ENCODE measurements at regions not wholly inside any gene's neighbourhood (a gene's known extent, or its start where the extent isn't known, plus 50 kb on each side); places are given as distances from the start of the nearest gene placed in this dataset.

DNA sequence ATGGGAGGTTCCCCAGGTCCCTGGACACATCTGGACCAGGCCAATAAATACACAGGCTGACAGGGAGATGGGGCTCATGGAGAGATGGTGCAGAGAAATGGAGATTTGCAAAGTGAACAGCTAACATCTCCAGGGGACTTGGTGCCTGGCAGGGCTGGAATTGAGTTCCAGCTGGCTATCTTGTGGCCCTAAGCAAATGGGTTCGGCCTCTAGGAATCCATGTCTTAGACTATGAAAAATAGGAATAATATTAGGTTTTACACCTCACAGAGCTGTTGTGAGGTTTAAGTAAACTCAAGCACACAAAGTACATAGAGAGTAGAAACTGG lies 82.9 kb upstream of the SPATA12 start:
- peaks cover 12% of the 10 kb centered on the region for H3K4me1 ChIP-seq (replicated peaks)
- no peaks in the 10 kb centered on the region for H3K36me3 ChIP-seq
- H3K27me3 ChIP-seq (replicated peaks) = no peaks in the 10 kb centered on the region
- no peaks in the 10 kb centered on the region for H3K9me3 ChIP-seq (replicated peaks)
- DNase-seq (ENCODE audit: low read depth in 1 of 2, low spot score in 2 of 2) = no peak
- no peak overlapping the region for H3K27ac ChIP-seq
- no peak overlapping the region for H3K4me3 ChIP-seq

DNA sequence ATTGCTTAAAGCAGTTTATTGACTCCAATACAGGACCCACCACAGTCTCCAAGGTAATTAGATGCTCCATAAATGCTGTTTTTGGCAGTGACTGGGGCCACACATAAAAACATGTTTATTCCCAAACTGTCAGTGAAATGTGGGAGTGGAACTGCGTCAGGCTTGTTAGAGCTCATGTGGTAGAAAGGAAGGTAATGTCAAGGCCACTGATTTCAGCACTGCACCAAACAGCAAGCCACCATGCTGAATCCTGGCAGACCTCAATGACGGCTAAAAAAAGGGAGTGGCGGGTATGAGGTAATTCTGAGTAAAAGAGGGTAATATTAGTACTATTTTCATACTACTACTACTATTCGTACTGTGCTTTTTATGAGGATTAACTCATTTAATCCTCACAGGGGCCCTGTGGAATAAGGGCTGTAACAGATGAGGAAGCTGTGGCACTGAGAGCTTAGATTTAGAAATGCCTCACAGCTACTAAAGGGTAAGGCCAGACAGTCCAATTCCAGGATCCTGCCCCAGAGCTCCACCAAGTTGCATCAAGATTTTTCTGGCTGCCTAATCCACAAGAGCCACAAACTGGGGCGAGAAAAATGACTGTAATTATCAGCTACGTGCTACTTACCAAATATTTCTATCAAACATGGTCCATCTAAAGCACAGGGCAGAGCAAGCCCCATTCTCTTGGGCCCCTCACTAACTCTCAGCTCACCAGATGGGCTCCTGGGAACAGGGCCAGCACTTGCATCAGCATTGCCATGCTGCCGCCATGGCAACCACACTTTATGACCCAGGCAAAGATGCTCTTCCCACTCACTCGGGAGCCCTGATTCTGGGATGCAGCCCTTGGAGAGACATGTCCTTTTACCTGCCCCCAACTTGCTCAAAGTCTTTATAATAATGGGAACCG lies 83.6 kb upstream of the SPATA12 start:
- H3K36me3 ChIP-seq = no peaks in the 10 kb centered on the region
- H3K4me3 ChIP-seq = no peak overlapping the region
- no peak for DNase-seq (ENCODE audit: low read depth in 1 of 2, low spot score in 2 of 2)
- H3K27ac ChIP-seq = no peak overlapping the region
- H3K9me3 ChIP-seq (replicated peaks) = no peaks in the 10 kb centered on the region
- H3K4me1 ChIP-seq (replicated peaks) = peaks cover 12% of the 10 kb centered on the region
- no peaks in the 10 kb centered on the region for H3K27me3 ChIP-seq (replicated peaks)

DNA sequence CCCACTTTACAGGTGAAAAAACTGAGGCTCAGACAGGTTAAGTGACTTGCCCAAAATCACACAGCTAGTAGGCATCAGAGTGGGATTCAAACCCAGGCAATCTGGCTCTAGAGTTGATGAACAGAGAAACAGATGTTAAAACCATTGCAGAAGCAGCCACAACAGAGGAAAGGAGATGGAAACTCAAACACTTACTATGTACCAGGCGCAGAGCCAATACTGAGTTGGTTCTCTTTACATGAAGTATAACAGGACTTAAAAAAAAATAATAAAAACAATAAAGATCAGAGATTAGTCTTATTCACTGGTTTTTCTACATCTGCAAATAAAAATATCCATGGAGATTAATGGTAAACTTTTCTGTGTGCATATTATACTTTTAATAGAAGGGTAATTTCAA lies 84.9 kb upstream of the SPATA12 start:
- Histone ChIP-seq H3K4me1 (replicated peaks) (peaks cover 3% of the 10 kb centered on the region), H3K36me3 (no peaks in the 10 kb centered on the region), H3K27me3 (replicated peaks) (no peaks in the 10 kb centered on the region), H3K27ac (no peak overlapping the region), H3K4me3 (no peak overlapping the region), H3K9me3 (replicated peaks) (no peaks in the 10 kb centered on the region)
- no peak for DNase-seq (ENCODE audit: low read depth in 1 of 2, low spot score in 2 of 2)

DNA sequence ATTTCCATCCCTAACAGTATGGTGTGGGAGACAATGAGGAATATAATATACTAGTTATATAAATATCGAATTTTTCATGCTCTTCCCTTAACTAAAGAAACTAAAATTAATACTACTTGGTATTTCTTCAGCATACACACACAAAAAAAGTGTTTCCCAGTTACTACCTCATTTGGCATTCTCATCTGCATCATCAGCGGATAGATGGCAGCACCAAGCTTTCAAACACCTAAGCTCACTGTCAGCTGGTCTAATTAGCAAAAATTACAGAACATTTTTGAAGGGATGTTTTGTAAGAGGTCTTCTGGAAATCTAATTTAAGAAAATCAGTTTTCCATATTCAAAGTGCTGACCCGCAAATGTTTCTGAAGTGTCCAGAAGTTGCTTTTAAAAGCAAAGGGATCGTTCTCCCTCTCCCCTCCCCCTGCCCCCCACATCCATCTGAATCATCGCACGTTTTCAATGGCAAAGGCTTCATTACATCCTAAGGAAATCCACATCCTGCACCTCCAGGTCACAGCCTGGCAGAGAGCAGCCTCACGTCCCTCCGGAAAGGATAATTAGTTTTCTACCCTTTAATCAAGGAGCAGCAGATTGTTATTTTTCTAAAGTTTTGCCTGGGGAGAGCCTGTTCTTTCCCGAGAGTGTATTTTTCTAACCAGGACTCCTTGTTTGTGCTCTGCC lies 86.1 kb upstream of the SPATA12 start:
- H3K36me3 ChIP-seq = no peaks in the 10 kb centered on the region

DNA sequence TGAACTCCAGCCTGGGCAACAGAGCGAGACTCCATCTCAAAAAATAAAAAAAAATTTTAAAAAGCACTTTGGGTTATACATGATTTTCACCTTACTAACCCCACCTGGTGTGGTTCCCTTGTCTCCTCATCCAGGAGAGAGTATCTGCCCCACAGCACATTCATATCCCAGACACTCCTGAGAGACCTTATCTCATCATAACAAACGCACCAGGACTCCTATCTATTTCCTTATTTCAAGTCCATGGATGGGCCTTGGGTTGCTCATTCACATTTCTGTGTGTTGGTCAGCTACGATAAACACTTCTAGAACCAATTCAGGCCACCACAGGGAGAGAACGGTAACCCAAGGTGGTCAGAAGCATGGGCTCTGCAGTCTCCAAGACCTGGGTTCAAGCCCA lies 88.6 kb upstream of the SPATA12 start:
- DNase-seq (ENCODE audit: low read depth in 1 of 2, low spot score in 2 of 2) = no peak
- Histone ChIP-seq H3K4me1 (replicated peaks) (no peaks in the 10 kb centered on the region), H3K27ac (no peak overlapping the region), H3K4me3 (no peak overlapping the region), H3K9me3 (replicated peaks) (no peaks in the 10 kb centered on the region), H3K27me3 (replicated peaks) (no peaks in the 10 kb centered on the region), H3K36me3 (no peaks in the 10 kb centered on the region)

More for the DNA sequence above, 86.1 kb upstream of the SPATA12 start:
- Histone ChIP-seq H3K9me3 (replicated peaks) (no peaks in the 10 kb centered on the region), H3K27ac (no peak overlapping the region), H3K4me1 (replicated peaks) (no peaks in the 10 kb centered on the region), H3K4me3 (no peak overlapping the region), H3K27me3 (replicated peaks) (no peaks in the 10 kb centered on the region)
- DNase-seq (ENCODE audit: low read depth in 1 of 2, low spot score in 2 of 2) = no peak

DNA sequence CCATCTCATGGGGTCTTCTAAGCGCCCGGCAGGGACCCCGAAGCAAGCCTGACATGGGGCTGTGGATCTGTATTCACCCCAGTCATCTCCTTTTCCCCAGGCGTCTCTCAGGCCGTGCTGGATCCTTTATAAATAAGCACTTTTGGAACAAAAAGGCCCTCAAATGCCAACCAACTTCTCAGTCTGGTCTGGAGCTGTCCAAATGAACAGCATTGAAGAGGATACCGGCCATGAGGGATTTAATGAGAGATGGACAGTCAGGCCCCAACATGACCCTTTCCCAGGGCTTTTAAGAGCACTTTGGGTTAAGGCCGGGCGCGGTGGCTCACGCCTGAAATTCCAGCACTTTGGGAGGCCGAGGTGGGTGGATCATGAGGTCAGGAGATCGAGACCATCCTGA lies 89.2 kb upstream of the SPATA12 start:
- Histone ChIP-seq H3K27me3 (replicated peaks) (no peaks in the 10 kb centered on the region), H3K4me3 (no peak overlapping the region), H3K9me3 (replicated peaks) (no peaks in the 10 kb centered on the region), H3K4me1 (replicated peaks) (no peaks in the 10 kb centered on the region), H3K36me3 (no peaks in the 10 kb centered on the region), H3K27ac (no peak overlapping the region)
- no peak for DNase-seq (ENCODE audit: low read depth in 1 of 2, low spot score in 2 of 2)

DNA sequence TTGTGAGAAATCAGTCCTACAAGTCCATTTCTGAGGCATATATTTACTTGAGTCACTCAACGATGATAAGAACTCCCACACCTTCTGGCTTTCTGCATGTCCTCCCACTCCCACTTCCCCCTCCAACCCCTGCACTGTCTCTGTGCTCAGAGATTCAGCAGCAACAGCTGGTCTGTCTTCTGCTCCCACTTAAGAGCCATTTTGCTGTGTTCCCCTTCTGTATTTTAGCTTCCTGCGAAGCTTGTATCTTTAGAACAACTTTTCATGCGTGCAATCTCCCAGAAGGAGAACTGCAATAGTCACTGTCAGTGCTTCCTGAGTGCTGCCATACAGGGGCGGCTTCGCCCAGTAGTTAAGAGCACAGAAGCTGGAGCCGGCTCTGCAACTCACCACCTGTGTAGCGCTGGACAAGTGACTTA lies 90.0 kb upstream of the SPATA12 start:
- H3K27ac ChIP-seq = no peak overlapping the region
- H3K36me3 ChIP-seq = no peaks in the 10 kb centered on the region

DNA sequence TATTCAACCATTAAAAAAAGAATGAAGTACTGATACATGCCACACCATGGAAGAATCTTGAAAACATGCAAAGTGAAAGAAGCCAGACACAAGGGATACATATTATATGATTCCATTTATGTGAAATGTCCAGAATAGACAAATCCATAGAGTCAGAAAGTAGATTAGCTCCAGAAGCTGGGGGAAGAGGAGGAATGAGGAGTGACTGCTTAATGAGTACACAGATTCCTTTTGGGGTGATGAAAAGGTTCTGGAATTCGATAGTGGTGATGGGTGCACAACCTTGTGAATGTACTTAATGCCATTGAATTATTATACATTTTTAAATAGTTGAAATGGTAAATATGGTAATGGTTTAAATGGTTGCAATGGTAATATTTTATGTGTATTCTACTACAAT lies 90.6 kb upstream of the SPATA12 start:
- no peaks in the 10 kb centered on the region for H3K4me1 ChIP-seq (replicated peaks)
- no peak for DNase-seq (ENCODE audit: low read depth in 1 of 2, low spot score in 2 of 2)
- H3K36me3 ChIP-seq = no peaks in the 10 kb centered on the region
- H3K27me3 ChIP-seq (replicated peaks) = no peaks in the 10 kb centered on the region
- no peak overlapping the region for H3K4me3 ChIP-seq
- no peak overlapping the region for H3K27ac ChIP-seq
- H3K9me3 ChIP-seq (replicated peaks) = no peaks in the 10 kb centered on the region

More for the DNA sequence above, 90.0 kb upstream of the SPATA12 start:
- no peak for DNase-seq (ENCODE audit: low read depth in 1 of 2, low spot score in 2 of 2)
- H3K4me3 ChIP-seq = no peak overlapping the region
- H3K4me1 ChIP-seq (replicated peaks) = no peaks in the 10 kb centered on the region
- no peaks in the 10 kb centered on the region for H3K27me3 ChIP-seq (replicated peaks)
- H3K9me3 ChIP-seq (replicated peaks) = no peaks in the 10 kb centered on the region

DNA sequence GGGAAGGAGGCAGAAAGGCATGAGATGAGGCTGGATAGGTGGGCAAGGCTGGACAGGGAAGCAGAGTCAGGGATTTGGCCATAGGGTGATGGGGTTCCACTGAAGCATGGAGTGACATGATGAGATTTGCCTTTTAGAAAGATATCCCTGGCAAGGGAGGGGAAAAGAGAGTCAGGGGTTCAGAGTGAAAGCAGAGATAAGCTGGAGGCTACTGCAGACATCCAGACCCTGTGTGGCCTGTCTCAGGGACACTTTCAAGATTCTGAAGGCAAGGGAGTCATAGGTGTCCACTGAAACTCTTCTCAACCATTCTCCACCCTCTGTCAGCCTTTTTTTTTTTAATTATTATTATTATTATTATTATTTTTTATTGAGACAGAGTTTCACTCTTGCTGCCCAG lies 94.0 kb upstream of the SPATA12 start:
- Histone ChIP-seq H3K4me3 (no peak overlapping the region), H3K27ac (no peak overlapping the region)
- DNase-seq (ENCODE audit: low read depth in 1 of 2, low spot score in 2 of 2) = no peak

DNA sequence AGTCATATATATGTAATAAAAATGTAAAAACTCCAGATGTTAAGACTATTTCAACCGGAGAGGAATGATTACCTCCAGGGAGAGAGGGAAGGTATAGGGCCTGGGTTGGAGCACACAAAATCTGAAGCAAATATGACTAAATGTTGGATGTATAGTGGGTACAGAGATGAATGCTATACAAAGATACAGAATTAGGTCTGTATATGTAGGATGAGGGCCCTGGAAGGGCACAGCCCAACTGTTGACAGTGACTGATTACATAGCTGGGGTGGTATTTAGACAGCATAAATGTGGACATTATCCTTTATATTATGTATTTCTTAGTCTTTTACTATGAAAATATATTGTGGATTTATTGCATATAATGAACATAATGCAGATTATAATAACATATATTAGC lies 94.4 kb upstream of the SPATA12 start:
- Histone ChIP-seq H3K9me3 (replicated peaks) (no peaks in the 10 kb centered on the region), H3K36me3 (no peaks in the 10 kb centered on the region), H3K27me3 (replicated peaks) (no peaks in the 10 kb centered on the region), H3K4me3 (no peak overlapping the region), H3K27ac (no peak overlapping the region), H3K4me1 (replicated peaks) (no peaks in the 10 kb centered on the region)
- no peak for DNase-seq (ENCODE audit: low read depth in 1 of 2, low spot score in 2 of 2)

More for the DNA sequence above, 94.0 kb upstream of the SPATA12 start:
- Histone ChIP-seq H3K36me3 (no peaks in the 10 kb centered on the region), H3K9me3 (replicated peaks) (no peaks in the 10 kb centered on the region), H3K27me3 (replicated peaks) (no peaks in the 10 kb centered on the region), H3K4me1 (replicated peaks) (no peaks in the 10 kb centered on the region)

DNA sequence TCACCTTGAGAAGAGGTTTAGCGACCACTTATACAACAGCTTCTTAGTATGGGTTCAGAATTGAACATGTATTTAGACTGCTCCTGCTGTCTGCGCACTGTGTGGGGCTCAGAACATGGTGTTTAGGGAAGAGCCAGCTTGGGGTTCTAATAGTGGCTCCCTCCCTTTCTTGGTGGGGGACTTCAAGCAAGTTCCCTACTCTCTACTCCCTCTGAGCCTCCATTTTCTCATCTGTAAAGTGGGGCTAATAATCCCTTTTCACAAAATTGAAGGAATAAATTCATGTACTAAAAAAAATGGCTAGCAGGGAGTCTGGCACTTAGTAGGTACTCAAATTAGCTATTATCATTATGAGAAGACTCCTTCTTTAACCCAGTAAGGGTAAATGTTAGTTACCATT lies 97.5 kb upstream of the SPATA12 start:
- H3K27ac ChIP-seq = no peak overlapping the region
- no peak for DNase-seq (ENCODE audit: low read depth in 1 of 2, low spot score in 2 of 2)
- H3K4me3 ChIP-seq = no peak overlapping the region
- H3K4me1 ChIP-seq (replicated peaks) = no peaks in the 10 kb centered on the region
- H3K36me3 ChIP-seq = no peaks in the 10 kb centered on the region
- H3K9me3 ChIP-seq (replicated peaks) = no peaks in the 10 kb centered on the region
- no peaks in the 10 kb centered on the region for H3K27me3 ChIP-seq (replicated peaks)

DNA sequence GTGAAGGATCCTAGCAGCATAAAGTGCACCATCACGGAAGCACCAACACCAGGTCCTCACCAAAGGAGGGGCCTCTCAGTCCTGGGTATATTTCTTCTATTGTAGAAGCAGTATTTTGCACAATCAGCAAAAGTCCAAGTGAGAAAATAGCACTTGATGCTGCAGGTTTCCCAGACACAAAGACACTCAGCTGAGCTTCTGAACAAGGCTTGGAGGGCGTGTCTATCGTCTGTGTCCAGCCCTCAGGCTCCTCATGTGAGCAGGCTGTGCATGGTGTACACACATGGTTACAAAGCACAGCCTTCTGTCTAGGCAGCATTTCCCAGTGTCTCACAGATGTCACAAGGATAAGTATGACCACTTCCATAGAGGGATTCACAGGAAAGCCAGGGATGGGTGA lies 98.3 kb upstream of the SPATA12 start:
- no peaks in the 10 kb centered on the region for H3K27me3 ChIP-seq (replicated peaks)
- no peak overlapping the region for H3K4me3 ChIP-seq
- no peaks in the 10 kb centered on the region for H3K36me3 ChIP-seq
- H3K9me3 ChIP-seq (replicated peaks) = no peaks in the 10 kb centered on the region
- H3K4me1 ChIP-seq (replicated peaks) = no peaks in the 10 kb centered on the region
- no peak for DNase-seq (ENCODE audit: low read depth in 1 of 2, low spot score in 2 of 2)
- H3K27ac ChIP-seq = no peak overlapping the region

DNA sequence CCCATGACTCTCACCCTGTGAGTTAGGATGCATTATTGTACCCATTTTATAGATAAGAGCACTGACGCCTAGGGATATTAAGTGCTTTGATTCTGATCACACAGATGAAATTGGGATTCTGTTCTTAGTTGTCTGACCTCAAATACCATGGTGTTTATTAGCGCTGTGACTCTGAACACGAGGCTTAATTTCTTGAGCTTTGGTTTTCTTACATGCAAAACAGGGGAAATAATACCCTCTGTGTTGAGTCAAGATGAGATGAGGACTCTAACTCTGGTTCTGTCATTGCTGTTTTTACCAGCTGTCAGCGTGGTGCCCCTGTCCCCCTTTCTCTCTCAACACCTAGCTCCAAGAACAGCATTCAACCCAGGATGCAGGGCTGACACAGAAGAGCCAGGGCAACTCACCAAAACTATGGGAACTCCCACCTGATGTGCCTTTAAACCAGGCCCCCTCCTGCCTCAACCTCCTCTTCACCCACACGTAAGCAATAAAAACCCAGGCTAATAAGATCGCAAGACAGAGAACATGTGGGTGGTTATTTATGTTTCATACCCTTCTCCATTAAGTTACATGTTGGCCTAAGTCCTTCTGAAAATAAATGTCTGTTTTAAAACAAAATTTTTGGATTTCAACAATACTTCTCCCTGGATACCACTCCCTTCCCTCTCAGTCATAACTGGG lies 100.1 kb upstream of the SPATA12 start:
- no peak for DNase-seq (ENCODE audit: low read depth in 1 of 2, low spot score in 2 of 2)
- H3K4me3 ChIP-seq = no peak overlapping the region
- no peak overlapping the region for H3K27ac ChIP-seq

DNA sequence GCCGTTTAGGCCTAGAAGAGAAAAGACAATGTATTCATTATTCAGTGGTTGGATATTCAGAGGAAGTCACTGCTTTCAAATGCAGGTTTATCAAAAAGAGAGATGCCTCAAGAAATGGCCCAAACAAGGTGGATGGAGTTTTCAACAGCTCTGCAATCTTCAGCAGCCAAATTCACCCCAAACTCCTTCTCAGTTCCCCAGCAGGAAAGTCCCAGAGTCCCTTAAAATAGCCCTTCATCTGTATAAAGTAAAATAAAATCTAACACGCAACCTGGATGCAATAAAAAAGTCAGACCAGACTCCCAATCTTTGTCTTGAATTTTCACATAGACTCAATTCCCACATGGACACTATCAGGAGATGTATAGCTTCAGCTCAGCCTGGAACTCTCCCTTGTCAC lies 101.6 kb upstream of the SPATA12 start:
- H3K27ac ChIP-seq = no peak overlapping the region
- no peak for DNase-seq (ENCODE audit: low read depth in 1 of 2, low spot score in 2 of 2)

More for the DNA sequence above, 100.1 kb upstream of the SPATA12 start:
- no peaks in the 10 kb centered on the region for H3K9me3 ChIP-seq (replicated peaks)
- H3K4me1 ChIP-seq (replicated peaks) = no peaks in the 10 kb centered on the region
- H3K27me3 ChIP-seq (replicated peaks) = no peaks in the 10 kb centered on the region
- no peaks in the 10 kb centered on the region for H3K36me3 ChIP-seq

More for the DNA sequence above, 101.6 kb upstream of the SPATA12 start:
- Histone ChIP-seq H3K4me3 (no peak overlapping the region), H3K4me1 (replicated peaks) (no peaks in the 10 kb centered on the region), H3K9me3 (replicated peaks) (no peaks in the 10 kb centered on the region), H3K27me3 (replicated peaks) (no peaks in the 10 kb centered on the region), H3K36me3 (no peaks in the 10 kb centered on the region)
